HCT116 (cell line): ENCODE measurements at regions not wholly inside any gene's neighbourhood (a gene's known extent, or its start where the extent isn't known, plus 50 kb on each side); places are given as distances from the start of the nearest gene placed in this dataset.

Experiments
- ATAC-seq: fragments of 200-7000 bp; cut with Tn5 transposase; 2 replicates; pipeline ENCODE4 v1.9.1; 2020; ENCODE audit warnings: mild to moderate bottlenecking, moderate library complexity
- BruUV-seq: library from RNA; stranded (reverse); fragments of 400-500 nt; replicated peaks from 2 replicates; lab custom pipeline; 2021; lab: Mats Ljungman, UMichigan
- CTCF ChIA-PET: fragments of 300-600 bp; sonication (Branson Sonifier 250); formaldehyde crosslinking; loops from one replicate; lab custom pipeline; 2021; ENCODE audit warnings: antibody characterized with exemption; lab: Charles Lee
- POLR2A ChIA-PET: fragments of 300-600, 350-600 bp; sonication (Branson Sonifier 250); formaldehyde crosslinking; loops from one replicate; lab custom pipeline; 2021; ENCODE audit warnings: antibody characterized with exemption; lab: Charles Lee
- RAD21 ChIA-PET, 2 experiments: fragments of 300-600 bp; sonication (Branson Sonifier 250); formaldehyde crosslinking; loops; one replicate each; lab custom pipeline; 2023; ENCODE audit warnings: low total read pairs in 2 of 2; ENCODE audit not compliant: uncharacterized antibody in 2 of 2, unreplicated experiment in 2 of 2, low non-redundant PET in 1 of 2; lab: Charles Lee
- DNase-seq: peaks from one replicate; pipeline ENCODE4 v3.0.0-alpha.2; 2010; ENCODE audit warnings: low read depth, low spot score
- H2AFZ ChIP-seq: fragments of 200-600 bp; shearing (Covaris generic), sonication (generic); 2 replicates; pipeline ENCODE4 v1.6.1; 2017; ENCODE audit warnings: low read depth, mixed run types, mixed read lengths, antibody characterized with exemption, low read length; ENCODE audit not compliant: poor library complexity, severe bottlenecking
- H3K27ac ChIP-seq: 2 replicates; pipeline ENCODE4 v1.5.1; 2012; ENCODE audit warnings: low read depth, low read length
- H3K27me3 ChIP-seq: fragments of 200-600 bp; sonication (generic); 2 replicates; pipeline ENCODE4 v1.6.1; 2016; ENCODE audit warnings: mixed run types, low read length, mixed read lengths; ENCODE audit not compliant: insufficient read depth
- H3K36me3 ChIP-seq, 2 experiments: fragments of 200-500 bp in 1 of 2; fragments of 200-600 bp in 1 of 2; sonication (Bioruptor generic) in 1 of 2; sonication (generic) in 1 of 2; 2 replicates each; pipeline versions ENCODE4 v1.5.1 to v1.6.1; 2014 to 2016; ENCODE audit warnings: low read length in 2 of 2, inconsistent platforms in 1 of 2, mixed read lengths in 1 of 2, mixed run types in 1 of 2; ENCODE audit not compliant: insufficient read depth in 2 of 2, control insufficient read depth in 1 of 2
- H3K4me1 ChIP-seq, 2 experiments: fragments of 200-600 bp in 1 of 2; sonication (generic) in 1 of 2; 2 replicates each; pipeline versions ENCODE4 v1.5.1 to v1.6.1; 2012 to 2017; ENCODE audit warnings: low read length in 2 of 2, inconsistent platforms in 1 of 2, mild to moderate bottlenecking in 1 of 2, mixed read lengths in 1 of 2, mixed run types in 1 of 2, moderate library complexity in 1 of 2; ENCODE audit not compliant: insufficient read depth in 2 of 2, control insufficient read depth in 1 of 2
- H3K4me2 ChIP-seq: fragments of 200-600 bp; sonication (generic); 2 replicates; pipeline ENCODE4 v1.6.1; 2017; ENCODE audit warnings: mixed run types, low read length, mixed read lengths
- H3K4me3 ChIP-seq, 2 experiments: fragments of 200-600 bp in 1 of 2; sonication (generic) in 1 of 2; replicated peaks in 1 of 2; 2 replicates each; pipeline ENCODE4 v1.5.1; 2011 to 2016; ENCODE audit warnings: low read length in 2 of 2, control low read depth in 1 of 2, low read depth in 1 of 2, mild to moderate bottlenecking in 1 of 2, mixed read lengths in 1 of 2, mixed run types in 1 of 2
- H3K79me2 ChIP-seq: fragments of 200-600 bp; sonication (generic); 2 replicates; pipeline ENCODE4 v1.6.1; 2017; ENCODE audit warnings: mild to moderate bottlenecking, mixed run types, low read length, moderate library complexity, mixed read lengths; ENCODE audit not compliant: insufficient read depth
- H3K9ac ChIP-seq: fragments of 200-600 bp; sonication (generic); 2 replicates; pipeline ENCODE4 v1.6.1; 2016; ENCODE audit warnings: low read length, mixed read lengths
- H3K9me2 ChIP-seq: fragments of 200-600 bp; sonication (generic), shearing (Covaris generic); 2 replicates; pipeline ENCODE4 v1.6.1; 2017; ENCODE audit warnings: mixed run types, mild to moderate bottlenecking, moderate library complexity; ENCODE audit not compliant: insufficient read depth
- H3K9me3 ChIP-seq, 2 experiments: fragments of 200-500 bp in 1 of 2; fragments of 200-600 bp in 1 of 2; sonication (Bioruptor generic) in 1 of 2; sonication (generic) in 1 of 2; 2 replicates each; pipeline ENCODE4 v1.6.1; 2014 to 2017; ENCODE audit warnings: low read length in 2 of 2, mixed read lengths in 2 of 2, inconsistent platforms in 1 of 2, low read depth in 1 of 2, mild to moderate bottlenecking in 1 of 2, mixed run types in 1 of 2, moderate library complexity in 1 of 2; ENCODE audit not compliant: control insufficient read depth in 1 of 2, insufficient read depth in 1 of 2
- H4K20me1 ChIP-seq: fragments of 200-600 bp; sonication (generic), shearing (Covaris generic); 2 replicates; pipeline ENCODE4 v1.6.1; 2017; ENCODE audit warnings: mixed run types, mild to moderate bottlenecking, moderate library complexity; ENCODE audit not compliant: insufficient read depth
- CBX3 ChIP-seq: IDR thresholded peaks from 2 replicates; pipeline ENCODE4 v1.6.1; 2012; ENCODE audit warnings: low read depth
- CEBPB ChIP-seq: IDR thresholded peaks from 2 replicates; pipeline ENCODE4 v1.6.1; 2012; ENCODE audit warnings: low read depth
- EGR1 ChIP-seq: IDR thresholded peaks from 2 replicates; pipeline ENCODE4 v1.6.1; 2012; ENCODE audit warnings: low read depth
- ELF1 ChIP-seq: IDR thresholded peaks from 2 replicates; pipeline ENCODE4 v1.6.1; 2012; ENCODE audit warnings: low read depth, borderline replicate concordance
- EZH2 ChIP-seq: fragments of 200-600 bp; sonication (generic); IDR thresholded peaks from 2 replicates; pipeline ENCODE4 v1.6.1; 2017; ENCODE audit warnings: antibody characterized with exemption, mixed run types
- EZH2phosphoT487 ChIP-seq: fragments of 200-600 bp; IDR thresholded peaks from 2 replicates; pipeline ENCODE4 v1.6.1; 2018; ENCODE audit warnings: antibody characterized with exemption, borderline replicate concordance
- JUND ChIP-seq: IDR thresholded peaks from 2 replicates; pipeline ENCODE4 v1.6.1; 2012
- POLR2A ChIP-seq: IDR thresholded peaks from 2 replicates; pipeline ENCODE4 v1.7.0; 2011; ENCODE audit warnings: borderline replicate concordance; ENCODE audit not compliant: insufficient read depth, insufficient read length; ENCODE audit errors: extremely low read depth
- POLR2AphosphoS5 ChIP-seq: IDR thresholded peaks from 2 replicates; pipeline ENCODE4 v1.6.1; 2011; ENCODE audit warnings: mild to moderate bottlenecking, low read depth, low read length, moderate library complexity
- SP1 ChIP-seq: IDR thresholded peaks from 2 replicates; pipeline ENCODE4 v1.6.1; 2012; ENCODE audit warnings: low read depth
- TCF7L2 ChIP-seq: IDR thresholded peaks from 2 replicates; pipeline ENCODE4 v1.7.0; 2011; ENCODE audit warnings: borderline replicate concordance, inconsistent platforms; ENCODE audit not compliant: insufficient read depth, insufficient read length; ENCODE audit errors: extremely low read depth
- YY1 ChIP-seq: IDR thresholded peaks from 2 replicates; pipeline ENCODE4 v1.6.1; 2011; ENCODE audit warnings: low read length, low read depth, moderate library complexity, mild to moderate bottlenecking; ENCODE audit not compliant: insufficient replicate concordance; ENCODE audit errors: extremely low read depth
- ZFX ChIP-seq: fragments of 450-650 bp; IDR thresholded peaks from 2 replicates; pipeline ENCODE4 v1.6.1; 2017
- intact Hi-C: fragments of 100-400 bp; cut with micrococcal nuclease; formaldehyde crosslinking; loops from 2 replicates; pipeline ENCODE4 v1.10.0; 2022
- TF ChIP-seq, protein P1 (sequence below): IDR thresholded peaks from 2 replicates; pipeline ENCODE4 v1.6.1; 2012
- TF ChIP-seq, protein P2 (sequence below): IDR thresholded peaks from 2 replicates; pipeline ENCODE4 v1.6.1; 2012; ENCODE audit warnings: low read depth
- TF ChIP-seq, protein P3 (sequence below): IDR thresholded peaks from 2 replicates; pipeline ENCODE4 v1.6.1; 2012

DNA sequence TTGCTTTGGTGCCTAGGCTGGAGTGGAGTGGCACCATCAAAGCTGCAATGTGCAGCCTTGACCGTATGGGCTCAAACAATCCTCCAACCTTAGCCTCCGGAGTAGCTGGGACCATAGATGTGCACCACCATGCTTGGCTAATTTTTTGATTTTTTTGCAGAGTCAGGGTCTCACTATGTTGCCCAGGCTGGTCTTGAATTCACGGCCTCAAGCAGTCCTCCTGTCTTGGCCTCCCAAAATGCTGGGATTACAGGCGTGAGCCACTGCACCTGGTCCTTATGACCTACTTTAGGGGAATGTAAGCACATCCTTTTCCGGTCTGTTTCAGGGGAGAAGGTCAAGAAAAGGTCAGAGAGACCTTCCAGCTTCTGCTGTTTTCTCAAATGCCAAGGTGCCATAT is 53.4 kb upstream of the SPRED2 start:
- H3K9ac ChIP-seq = no peak overlapping the region
- no peak overlapping the region for H3K4me2 ChIP-seq
- H3K27me3 ChIP-seq = no peaks in the 10 kb centered on the region
- ChIA-PET CTCF (no interaction called here), POLR2A (no interaction called here), RAD21 (no interaction called here)
- no peak overlapping the region for H3K27ac ChIP-seq
- intact Hi-C loops = no loop called here
- no TSS peak for BruUV-seq
- H4K20me1 ChIP-seq = no peaks in the 10 kb centered on the region
- TF ChIP-seq EZH2phosphoT487 (no peak), SP1 (no peak), EGR1 (no peak), TCF7L2 (no peak), POLR2A (no peak), CBX3 (no peak), YY1 (no peak), CEBPB (no peak), POLR2AphosphoS5 (no peak), ZFX (no peak), JUND (no peak), ELF1 (no peak), EZH2 (no peak)
- TF ChIP-seq, protein P1, sequence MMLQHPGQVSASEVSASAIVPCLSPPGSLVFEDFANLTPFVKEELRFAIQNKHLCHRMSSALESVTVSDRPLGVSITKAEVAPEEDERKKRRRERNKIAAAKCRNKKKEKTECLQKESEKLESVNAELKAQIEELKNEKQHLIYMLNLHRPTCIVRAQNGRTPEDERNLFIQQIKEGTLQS = no peak
- TF ChIP-seq, protein P2, sequence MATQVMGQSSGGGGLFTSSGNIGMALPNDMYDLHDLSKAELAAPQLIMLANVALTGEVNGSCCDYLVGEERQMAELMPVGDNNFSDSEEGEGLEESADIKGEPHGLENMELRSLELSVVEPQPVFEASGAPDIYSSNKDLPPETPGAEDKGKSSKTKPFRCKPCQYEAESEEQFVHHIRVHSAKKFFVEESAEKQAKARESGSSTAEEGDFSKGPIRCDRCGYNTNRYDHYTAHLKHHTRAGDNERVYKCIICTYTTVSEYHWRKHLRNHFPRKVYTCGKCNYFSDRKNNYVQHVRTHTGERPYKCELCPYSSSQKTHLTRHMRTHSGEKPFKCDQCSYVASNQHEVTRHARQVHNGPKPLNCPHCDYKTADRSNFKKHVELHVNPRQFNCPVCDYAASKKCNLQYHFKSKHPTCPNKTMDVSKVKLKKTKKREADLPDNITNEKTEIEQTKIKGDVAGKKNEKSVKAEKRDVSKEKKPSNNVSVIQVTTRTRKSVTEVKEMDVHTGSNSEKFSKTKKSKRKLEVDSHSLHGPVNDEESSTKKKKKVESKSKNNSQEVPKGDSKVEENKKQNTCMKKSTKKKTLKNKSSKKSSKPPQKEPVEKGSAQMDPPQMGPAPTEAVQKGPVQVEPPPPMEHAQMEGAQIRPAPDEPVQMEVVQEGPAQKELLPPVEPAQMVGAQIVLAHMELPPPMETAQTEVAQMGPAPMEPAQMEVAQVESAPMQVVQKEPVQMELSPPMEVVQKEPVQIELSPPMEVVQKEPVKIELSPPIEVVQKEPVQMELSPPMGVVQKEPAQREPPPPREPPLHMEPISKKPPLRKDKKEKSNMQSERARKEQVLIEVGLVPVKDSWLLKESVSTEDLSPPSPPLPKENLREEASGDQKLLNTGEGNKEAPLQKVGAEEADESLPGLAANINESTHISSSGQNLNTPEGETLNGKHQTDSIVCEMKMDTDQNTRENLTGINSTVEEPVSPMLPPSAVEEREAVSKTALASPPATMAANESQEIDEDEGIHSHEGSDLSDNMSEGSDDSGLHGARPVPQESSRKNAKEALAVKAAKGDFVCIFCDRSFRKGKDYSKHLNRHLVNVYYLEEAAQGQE = no peak
- TF ChIP-seq, protein P3, sequence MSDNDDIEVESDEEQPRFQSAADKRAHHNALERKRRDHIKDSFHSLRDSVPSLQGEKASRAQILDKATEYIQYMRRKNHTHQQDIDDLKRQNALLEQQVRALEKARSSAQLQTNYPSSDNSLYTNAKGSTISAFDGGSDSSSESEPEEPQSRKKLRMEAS = no peak
- H2AFZ ChIP-seq = no peak overlapping the region
- no peak overlapping the region for H3K4me3 ChIP-seq
- no peaks in the 10 kb centered on the region for H3K36me3 ChIP-seq
- no peak for DNase-seq
- H3K9me3 ChIP-seq = no peaks in the 10 kb centered on the region
- no peaks in the 10 kb centered on the region for H3K9me2 ChIP-seq
- no peaks in the 10 kb centered on the region for H3K79me2 ChIP-seq
- H3K4me1 ChIP-seq = no peaks in the 10 kb centered on the region
- no peak for ATAC-seq
